GM12873 (cell line): ENCODE measurements at regions not wholly inside any gene's neighbourhood (a gene's known extent, or its start where the extent isn't known, plus 50 kb on each side); places are given as distances from the start of the nearest gene placed in this dataset.

ENCODE experiments used
- CTCF ChIP-seq: IDR thresholded peaks from 2 replicates; pipeline ENCODE4 v1.5.1; 2012; ENCODE audit warnings: low read depth, mild to moderate bottlenecking, moderate library complexity, low read length, control low read depth; ENCODE audit not compliant: insufficient read depth; ENCODE audit errors: missing control alignments

- no peak for TF ChIP-seq CTCF
Measured at GRCh38 chr2:230614040-230614439, 98.6 kb upstream of the CAB39 start.

GRCh38 chr2:230614913-230615332, 97.7 kb upstream of the CAB39 start:
- TF ChIP-seq CTCF: peak; percentile 6

- no peak for TF ChIP-seq CTCF
Measured at GRCh38 chr2:230619491-230619890, 93.2 kb upstream of the CAB39 start.

DNA sequence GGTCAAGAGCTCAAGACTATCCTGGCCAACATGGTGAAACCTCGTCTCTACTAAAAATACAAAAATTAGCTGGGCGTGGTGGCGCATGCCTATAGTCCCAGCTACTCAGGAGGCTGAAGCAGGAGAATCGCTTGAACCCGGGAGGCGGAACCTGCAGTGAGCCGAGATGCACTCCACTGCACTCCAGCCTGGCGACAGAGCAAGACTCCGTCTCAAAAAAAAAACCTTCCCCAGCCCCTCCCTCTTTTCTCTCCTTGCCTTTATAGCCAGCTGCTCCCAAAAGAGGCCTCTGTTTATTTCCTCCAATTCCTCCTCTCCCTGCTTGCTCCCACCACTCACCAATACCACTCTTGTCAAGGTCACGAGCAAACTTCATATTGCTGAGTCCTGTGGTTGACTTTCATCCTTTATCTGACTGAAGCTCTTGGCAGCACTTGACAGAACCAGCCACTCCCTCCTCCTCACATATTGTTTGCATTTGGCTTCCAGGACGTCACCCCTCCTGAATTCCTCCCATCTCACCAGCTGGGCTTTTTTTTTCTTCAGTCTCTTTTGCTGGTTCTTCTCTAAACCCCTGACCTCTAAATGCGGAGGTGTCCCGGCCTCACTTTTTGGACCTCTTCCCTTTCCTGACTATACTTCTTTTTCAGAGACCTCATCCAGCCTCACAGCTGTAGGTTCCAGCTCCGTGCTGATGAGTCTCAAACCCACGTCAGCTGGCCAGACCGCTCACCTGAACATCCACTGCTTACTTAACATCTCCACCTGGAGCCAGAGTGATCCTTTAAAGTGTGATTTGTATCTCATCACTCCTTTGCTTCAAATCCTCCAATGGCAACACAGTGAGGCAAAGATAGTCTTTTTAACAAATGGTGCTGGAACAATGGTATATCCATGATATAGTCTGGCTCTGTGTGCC, 84.6 kb upstream of the CAB39 start:
- no peak for TF ChIP-seq CTCF

DNA sequence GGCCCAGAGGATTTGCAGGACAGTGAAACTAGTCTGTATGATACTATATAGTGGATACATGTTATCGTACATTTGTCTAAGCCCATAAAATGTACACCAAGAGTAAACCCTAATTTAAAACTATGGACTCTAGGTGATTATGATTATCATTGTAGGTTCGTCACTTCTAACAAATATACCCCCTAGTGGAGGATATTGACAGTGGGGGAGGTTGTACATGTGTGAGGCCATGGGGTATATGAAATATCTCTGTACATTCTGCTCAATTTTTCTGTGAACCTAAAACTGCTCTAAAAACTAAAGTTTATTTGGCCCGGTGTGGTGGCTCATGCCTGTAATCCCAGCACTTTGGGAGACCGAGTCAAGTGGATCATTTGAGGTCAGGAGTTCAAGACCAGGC, 81.2 kb upstream of the CAB39 start:
- TF ChIP-seq CTCF: peak; percentile 8

- TF ChIP-seq CTCF: no peak
Measured at GRCh38 chr2:230634146-230634545, 78.5 kb upstream of the CAB39 start.

- TF ChIP-seq CTCF: no peak
Measured at GRCh38 chr2:230636684-230637271, 75.9 kb upstream of the CAB39 start.
